Esophagus squamous epithelium (tissue), 4 donors: ENCODE measurements at regions not wholly inside any gene's neighbourhood (a gene's known extent, or its start where the extent isn't known, plus 50 kb on each side); places are given as distances from the start of the nearest gene placed in this dataset.

Experiments used
- CTCF ChIP-seq, 6 experiments: fragments of 450-650 bp in 4 of 6; fragments of 200-600 bp in 2 of 6; sonication (generic) in 2 of 6; IDR thresholded peaks; one replicate each; pipeline ENCODE4 v1.5.1; 2016 to 2019; ENCODE audit warnings: antibody characterized with exemption in 6 of 6, mild to moderate bottlenecking in 4 of 6, moderate library complexity in 4 of 6
- POLR2A ChIP-seq, 4 donors: fragments of 450-650 bp; IDR thresholded peaks; one replicate each; pipeline ENCODE4 v1.6.1; 2017; ENCODE audit warnings: antibody characterized with exemption in 4 of 4, mild to moderate bottlenecking in 4 of 4, moderate library complexity in 3 of 4

- TF ChIP-seq CTCF (IDR thresholded peaks at IDR 0.05): no peak
- TF ChIP-seq POLR2A (IDR thresholded peaks at IDR 0.05): no peak
Measured at GRCh38 chr19:28631961-28632360, 581.0 kb downstream of the UQCRFS1 start.
